SK-N-SH (cell line): ENCODE measurements at regions not wholly inside any gene's neighbourhood (a gene's known extent, or its start where the extent isn't known, plus 50 kb on each side); places are given as distances from the start of the nearest gene placed in this dataset.

ENCODE experiments used
- CTCF ChIA-PET: fragments of 300-600, 350-600 bp; formaldehyde crosslinking; extraction: SDS; loops from one replicate; lab custom pipeline; 2021; lab: Yijun Ruan, JAX
- POLR2A ChIA-PET: fragments of 350-600 bp; sonication (Branson Sonifier 250); formaldehyde crosslinking; extraction: SDS; loops from one replicate; lab custom pipeline; 2020; ENCODE audit warnings: antibody characterized with exemption, inconsistent platforms; lab: Yijun Ruan, JAX
- DNase-seq: peaks from one replicate; pipeline ENCODE4 v3.0.0; 2012
- H2AFZ ChIP-seq: fragments of 200-600 bp; sonication (generic); 2 replicates; pipeline ENCODE4 v1.8.1; 2016; ENCODE audit warnings: antibody characterized with exemption, mild to moderate bottlenecking, low read depth
- H3F3A ChIP-seq: fragments of 200-600 bp; sonication (generic); replicated peaks from 2 replicates; pipeline ENCODE3; 2016; ENCODE audit warnings: antibody characterized with exemption, mild to moderate bottlenecking; ENCODE audit not compliant: insufficient read depth
- H3K27ac ChIP-seq, 2 experiments: fragments of 200-500 bp in 1 of 2; fragments of 200-600 bp in 1 of 2; sonication (Bioruptor generic) in 1 of 2; sonication (generic), shearing (Covaris generic) in 1 of 2; 2 replicates each; pipeline versions ENCODE4 v1.5.1 to v1.6.1; 2014 to 2016; ENCODE audit warnings: low read depth in 2 of 2, inconsistent platforms in 1 of 2, low read length in 1 of 2, mild to moderate bottlenecking in 1 of 2, mixed read lengths in 1 of 2
- H3K27me3 ChIP-seq: fragments of 200-600 bp; sonication (generic), shearing (Covaris generic); 2 replicates; pipeline ENCODE4 v1.6.1; 2016; ENCODE audit warnings: mixed run types; ENCODE audit not compliant: insufficient read depth
- H3K36me3 ChIP-seq, 2 experiments: fragments of 200-500 bp in 1 of 2; fragments of 200-600 bp in 1 of 2; sonication (Bioruptor generic) in 1 of 2; sonication (generic) in 1 of 2; replicated peaks in 1 of 2; 2 replicates each; pipeline versions ENCODE3 to v1.5.1; 2014 to 2016; ENCODE audit warnings: low read length in 1 of 2, mild to moderate bottlenecking in 1 of 2; ENCODE audit not compliant: insufficient read depth in 2 of 2, control insufficient read depth in 1 of 2
- H3K4me1 ChIP-seq, 2 experiments: fragments of 200-500 bp in 1 of 2; fragments of 200-600 bp in 1 of 2; sonication (Bioruptor generic) in 1 of 2; sonication (generic), shearing (Covaris generic) in 1 of 2; 2 replicates each; pipeline versions ENCODE4 v1.5.1 to v1.6.1; 2014 to 2016; ENCODE audit warnings: low read depth in 1 of 2, low read length in 1 of 2, mixed run types in 1 of 2; ENCODE audit not compliant: insufficient read depth in 2 of 2, control insufficient read depth in 1 of 2
- H3K4me2 ChIP-seq: fragments of 200-600 bp; sonication (generic), shearing (Covaris generic); 2 replicates; pipeline ENCODE4 v1.6.1; 2017; ENCODE audit warnings: mixed run types
- H3K4me3 ChIP-seq, 2 experiments: fragments of 200-500 bp in 1 of 2; fragments of 200-600 bp in 1 of 2; sonication (Bioruptor generic) in 1 of 2; sonication (generic), shearing (Covaris generic) in 1 of 2; 2 replicates each; pipeline versions ENCODE4 v1.5.1 to v1.8.1; 2014 to 2016; ENCODE audit warnings: low read depth in 2 of 2, inconsistent platforms in 1 of 2, low read length in 1 of 2, mild to moderate bottlenecking in 1 of 2, mixed read lengths in 1 of 2, moderate library complexity in 1 of 2
- H3K79me2 ChIP-seq: fragments of 200-600 bp; sonication (generic); 2 replicates; pipeline ENCODE4 v1.8.1; 2017; ENCODE audit warnings: mild to moderate bottlenecking; ENCODE audit not compliant: insufficient read depth
- H3K9ac ChIP-seq: fragments of 200-600 bp; sonication (generic); 2 replicates; pipeline ENCODE4 v1.6.1; 2017; ENCODE audit warnings: mixed run types
- H3K9me2 ChIP-seq: fragments of 200-600 bp; sonication (generic); 2 replicates; pipeline ENCODE4 v1.6.1; 2017; ENCODE audit warnings: mixed run types
- H3K9me3 ChIP-seq: fragments of 200-600 bp; sonication (generic); 2 replicates; pipeline ENCODE4 v1.6.1; 2017; ENCODE audit warnings: mixed run types, mild to moderate bottlenecking, moderate library complexity
- H4K20me1 ChIP-seq: fragments of 200-600 bp; sonication (generic); 2 replicates; pipeline ENCODE4 v1.6.1; 2017; ENCODE audit warnings: mild to moderate bottlenecking, mixed run types; ENCODE audit not compliant: insufficient read depth
- EP300 ChIP-seq, 2 experiments: IDR thresholded peaks; 2 replicates each; pipeline versions ENCODE4 v1.4.0 to v1.6.1; 2012; ENCODE audit warnings: borderline replicate concordance in 1 of 2, low read depth in 1 of 2, low read length in 1 of 2
- GABPA ChIP-seq: IDR thresholded peaks from 2 replicates; pipeline ENCODE4 v1.4.0; 2012; ENCODE audit warnings: low read depth, mild to moderate bottlenecking
- MAX ChIP-seq: IDR thresholded peaks from 2 replicates; pipeline ENCODE4 v1.4.0; 2012; ENCODE audit warnings: low read depth
- MXI1 ChIP-seq: IDR thresholded peaks from 2 replicates; pipeline ENCODE4 v1.6.1; 2012; ENCODE audit warnings: mild to moderate bottlenecking, low read depth, low read length, improper control_type of control experiment
- POLR2AphosphoS5 ChIP-seq: IDR thresholded peaks from 2 replicates; pipeline ENCODE4 v1.6.1; 2012; ENCODE audit warnings: low read depth, low read length
- RAD21 ChIP-seq: IDR thresholded peaks from 2 replicates; pipeline ENCODE4 v1.6.1; 2012; ENCODE audit warnings: mild to moderate bottlenecking, low read length
- REST ChIP-seq: IDR thresholded peaks from 2 replicates; pipeline ENCODE4 v1.6.1; 2012; ENCODE audit warnings: mild to moderate bottlenecking, low read depth, low read length, moderate library complexity
- RFX5 ChIP-seq: IDR thresholded peaks from 2 replicates; pipeline ENCODE4 v1.6.1; 2012; ENCODE audit warnings: mild to moderate bottlenecking, improper control_type of control experiment, low read length
- SMC3 ChIP-seq: IDR thresholded peaks from 2 replicates; pipeline ENCODE4 v1.6.1; 2012; ENCODE audit warnings: low read depth, low read length, improper control_type of control experiment
- TAF1 ChIP-seq: IDR thresholded peaks from 2 replicates; pipeline ENCODE4 v1.6.1; 2012; ENCODE audit warnings: low read depth, mild to moderate bottlenecking, low read length, moderate library complexity, borderline replicate concordance
- YY1 ChIP-seq: IDR thresholded peaks from 2 replicates; pipeline ENCODE4 v1.4.0; 2012; ENCODE audit warnings: low read depth, mild to moderate bottlenecking
- WGBS: methylation state at CpG from one replicate; pipeline ENCODE4 v1.1.6; 2017; ENCODE audit warnings: low lambda C conversion rate; 5-methylcytosine and 5-hydroxymethylcytosine counted together

- 50% methylated on average over 1 of the region's 1 CpG for whole genome bisulfite sequencing
- Histone ChIP-seq H3K79me2 (no peaks in the 10 kb centered on the region), H3K36me3 (no peaks in the 10 kb centered on the region), H3K9me3 (no peaks in the 10 kb centered on the region), H4K20me1 (no peaks in the 10 kb centered on the region), H3K27me3 (no peaks in the 10 kb centered on the region), H2AFZ (peak overlapping the region; percentile 51; the same call in 1 of the 2 replicates), H3K27ac (no peak overlapping the region), H3K9me2 (no peaks in the 10 kb centered on the region), H3K4me3 (no peak overlapping the region), H3K4me1 (no peaks in the 10 kb centered on the region), H3F3A (no peaks in the 10 kb centered on the region), H3K4me2 (no peak overlapping the region), H3K9ac (no peak overlapping the region)
- CTCF ChIA-PET, result no interaction called here
- no peak for TF ChIP-seq GABPA
- TF ChIP-seq RAD21, result no peak
- no peak for TF ChIP-seq REST
- TF ChIP-seq EP300 (IDR thresholded peaks at IDR 0.05; ENCODE audit: borderline replicate concordance in 1 of 2, low read depth in 1 of 2, low read length in 1 of 2), result no peak
- TF ChIP-seq TAF1, result no peak
- no peak for TF ChIP-seq MXI1
- no peak for TF ChIP-seq RFX5
- no peak for TF ChIP-seq MAX
- no peak for TF ChIP-seq POLR2AphosphoS5
- TF ChIP-seq YY1, result no peak
- POLR2A ChIA-PET, result no interaction called here
- no peak for DNase-seq
Measured at GRCh38 chr21:24976238-24976637, 631.0 kb downstream of the MRPL39 start.

- Histone ChIP-seq H3K27ac (no peak overlapping the region), H3K27me3 (no peaks in the 10 kb centered on the region), H3K79me2 (no peaks in the 10 kb centered on the region), H3K9me2 (no peaks in the 10 kb centered on the region), H3K9ac (no peak overlapping the region), H3F3A (no peaks in the 10 kb centered on the region), H2AFZ (no peak overlapping the region), H3K9me3 (no peaks in the 10 kb centered on the region), H3K4me2 (no peak overlapping the region), H3K4me1 (no peaks in the 10 kb centered on the region), H3K4me3 (no peak overlapping the region), H4K20me1 (no peaks in the 10 kb centered on the region), H3K36me3 (no peaks in the 10 kb centered on the region)
- ChIA-PET CTCF (no interaction called here), POLR2A (no interaction called here)
- no peak for TF ChIP-seq SMC3
- 79% methylated on average over 1 of the region's 1 CpG for WGBS
- no peak for DNase-seq
Measured at GRCh38 chr21:24969068-24969467, 638.2 kb downstream of the MRPL39 start.
